ENCODE measurements at regions not wholly inside any gene's neighbourhood (a gene's known extent, or its start where the extent isn't known, plus 50 kb on each side); places are given as distances from the start of the nearest gene placed in this dataset.
A peak's percentile ranks its signal among the peaks of the same experiment; 100 is the strongest.

- FAIRE-seq, result no peak
- Histone ChIP-seq H3K9ac (ENCODE audit: control insufficient read depth, extremely low read depth, insufficient read depth, low read length) (no peak overlapping the region), H3K4me2 (ENCODE audit: control insufficient read depth, extremely low read depth, insufficient read depth, low read depth, low read length) (no peak overlapping the region), H3K9me1 (ENCODE audit: control insufficient read depth, extremely low read depth, insufficient read depth, low read length) (no peaks in the 10 kb centered on the region), H3K4me1 (ENCODE audit: control insufficient read depth, extremely low read depth, insufficient read depth, low read length) (no peaks in the 10 kb centered on the region), H3K36me3 (ENCODE audit: control insufficient read depth in 2 of 2, extremely low read depth in 1 of 2, insufficient read depth in 2 of 2, low read length in 2 of 2) (no peaks in the 10 kb centered on the region), H3K4me3 (ENCODE audit: control insufficient read depth in 2 of 3, extremely low read depth in 1 of 3, insufficient read depth in 2 of 3, low read depth in 1 of 3, low read length in 3 of 3) (no peak overlapping the region), H3K27me3 (ENCODE audit: control insufficient read depth, extremely low read depth, insufficient read depth, low read length) (peaks cover 3% of the 10 kb centered on the region), H3K27ac (ENCODE audit: control insufficient read depth, insufficient read depth, low read length) (no peak overlapping the region), H3K9me3 (ENCODE audit: control insufficient read depth, low read depth, low read length) (no peaks in the 10 kb centered on the region), H2AFZ (ENCODE audit: control insufficient read depth, low read length) (no peak overlapping the region), H3K79me2 (ENCODE audit: control insufficient read depth, insufficient read depth, low read length) (no peaks in the 10 kb centered on the region), H4K20me1 (ENCODE audit: control insufficient read depth, extremely low read depth, insufficient read depth, low read length) (no peaks in the 10 kb centered on the region)
- TF ChIP-seq EZH2 (IDR thresholded peaks at IDR 0.05; ENCODE audit: low read length), result no peak
- no peak for TF ChIP-seq CTCF (optimal IDR thresholded peaks at IDR 0.05 in 1 of 3, IDR thresholded peaks at IDR 0.05 in 1 of 3, conservative IDR thresholded peaks at IDR 0.05 in 1 of 3; ENCODE audit: extremely low read depth in 1 of 3, insufficient read depth in 2 of 3, low read length in 3 of 3)
- no peak for DNase-seq (ENCODE audit: low read depth, low spot score)
- dilution Hi-C loops (cut with MboI; ENCODE audit: extremely low pct_ligation_motif_present, low sequenced_read_pairs), result no loop called here
Observed at GRCh38 chrX:39837688-39838087, 260.1 kb downstream of the BCOR start.

GRCh38 chrX:39839371-39839770, 258.4 kb downstream of the BCOR start:
- TF ChIP-seq CTCF (optimal IDR thresholded peaks at IDR 0.05 in 1 of 3, IDR thresholded peaks at IDR 0.05 in 1 of 3, conservative IDR thresholded peaks at IDR 0.05 in 1 of 3; ENCODE audit: extremely low read depth in 1 of 3, insufficient read depth in 2 of 3, low read length in 3 of 3) (peak in 1 of 3 experiments; percentile 8), EZH2 (IDR thresholded peaks at IDR 0.05; ENCODE audit: low read length) (no peak)
- no peak overlapping the region for H3K4me2 ChIP-seq (ENCODE audit: control insufficient read depth, extremely low read depth, insufficient read depth, low read depth, low read length)
- H3K27me3 ChIP-seq (ENCODE audit: control insufficient read depth, extremely low read depth, insufficient read depth, low read length), result peaks cover 3% of the 10 kb centered on the region
- H3K9me1 ChIP-seq (ENCODE audit: control insufficient read depth, extremely low read depth, insufficient read depth, low read length), result no peaks in the 10 kb centered on the region
- no peaks in the 10 kb centered on the region for H4K20me1 ChIP-seq (ENCODE audit: control insufficient read depth, extremely low read depth, insufficient read depth, low read length)
- FAIRE-seq, result no peak
- no peaks in the 10 kb centered on the region for H3K4me1 ChIP-seq (ENCODE audit: control insufficient read depth, extremely low read depth, insufficient read depth, low read length)
- H3K27ac ChIP-seq (ENCODE audit: control insufficient read depth, insufficient read depth, low read length), result no peak overlapping the region
- no peaks in the 10 kb centered on the region for H3K79me2 ChIP-seq (ENCODE audit: control insufficient read depth, insufficient read depth, low read length)
- H3K9ac ChIP-seq (ENCODE audit: control insufficient read depth, extremely low read depth, insufficient read depth, low read length), result no peak overlapping the region
- no peaks in the 10 kb centered on the region for H3K9me3 ChIP-seq (ENCODE audit: control insufficient read depth, low read depth, low read length)
- H3K36me3 ChIP-seq (ENCODE audit: control insufficient read depth in 2 of 2, extremely low read depth in 1 of 2, insufficient read depth in 2 of 2, low read length in 2 of 2), result no peaks in the 10 kb centered on the region
- H2AFZ ChIP-seq (ENCODE audit: control insufficient read depth, low read length), result no peak overlapping the region
- DNase-seq (ENCODE audit: low read depth, low spot score), result no peak
- H3K4me3 ChIP-seq (ENCODE audit: control insufficient read depth in 2 of 3, extremely low read depth in 1 of 3, insufficient read depth in 2 of 3, low read depth in 1 of 3, low read length in 3 of 3), result no peak overlapping the region
- dilution Hi-C loops (cut with MboI; ENCODE audit: extremely low pct_ligation_motif_present, low sequenced_read_pairs), result no loop called here

Measured in keratinocyte (primary cell).